PFSK-1 (cell line): ENCODE measurements at regions not wholly inside any gene's neighbourhood (a gene's known extent, or its start where the extent isn't known, plus 50 kb on each side); places are given as distances from the start of the nearest gene placed in this dataset.

Source experiments
- FOXP2 ChIP-seq: optimal IDR thresholded peaks from 2 replicates; pipeline ENCODE3; 2011; ENCODE audit warnings: borderline replicate concordance, control low read depth, inconsistent platforms; ENCODE audit not compliant: insufficient read depth; ENCODE audit errors: extremely low read length, extremely low read depth
- POLR2AphosphoS5 ChIP-seq: IDR thresholded peaks from 2 replicates; pipeline ENCODE4 v1.6.1; 2012; ENCODE audit warnings: low read depth, mild to moderate bottlenecking, control low read depth, low read length, moderate library complexity
- REST ChIP-seq, 2 experiments: IDR thresholded peaks; 2 replicates each; pipeline versions ENCODE4 v1.6.1 to v1.8.0; 2011 to 2012; ENCODE audit warnings: low read depth in 2 of 2, low read length in 2 of 2, control low read depth in 1 of 2, inconsistent platforms in 1 of 2, mild to moderate bottlenecking in 1 of 2, moderate library complexity in 1 of 2; ENCODE audit not compliant: insufficient read depth in 1 of 2
- SIN3A ChIP-seq: IDR thresholded peaks from 2 replicates; pipeline ENCODE4 v1.6.1; 2012; ENCODE audit warnings: mild to moderate bottlenecking, low read length, moderate library complexity, borderline replicate concordance; ENCODE audit not compliant: insufficient read depth
- TAF1 ChIP-seq: IDR thresholded peaks from 2 replicates; pipeline ENCODE4 v1.6.1; 2012; ENCODE audit warnings: low read length, control low read depth, borderline replicate concordance; ENCODE audit not compliant: insufficient read depth

GRCh38 chr11:133692126-133692934 lies 153.0 kb downstream of the SPATA19 start:
- TF ChIP-seq REST (IDR thresholded peaks at IDR 0.05; ENCODE audit: insufficient read depth in 1 of 2, low read depth in 2 of 2, low read length in 2 of 2) (no peak), TAF1 (no peak), SIN3A (no peak), FOXP2 (no peak), POLR2AphosphoS5 (no peak)

- TF ChIP-seq SIN3A: no peak
- TF ChIP-seq REST (IDR thresholded peaks at IDR 0.05; ENCODE audit: insufficient read depth in 1 of 2, low read depth in 2 of 2, low read length in 2 of 2): no peak
- no peak for TF ChIP-seq FOXP2
- TF ChIP-seq POLR2AphosphoS5: no peak
- no peak for TF ChIP-seq TAF1
These were observed 155.5 kb upstream of the OPCML start for GRCh38 chr11:133687781-133688180.

- TF ChIP-seq REST (IDR thresholded peaks at IDR 0.05; ENCODE audit: insufficient read depth in 1 of 2, low read depth in 2 of 2, low read length in 2 of 2) (no peak), POLR2AphosphoS5 (no peak), FOXP2 (no peak), TAF1 (no peak), SIN3A (no peak)
These were observed 149.6 kb upstream of the OPCML start for GRCh38 chr11:133681901-133682300.

- TF ChIP-seq REST (IDR thresholded peaks at IDR 0.05; ENCODE audit: insufficient read depth in 1 of 2, low read depth in 2 of 2, low read length in 2 of 2) (no peak), FOXP2 (no peak), SIN3A (no peak), TAF1 (no peak), POLR2AphosphoS5 (no peak)
These were observed 147.6 kb upstream of the OPCML start for GRCh38 chr11:133679896-133680295.

- TF ChIP-seq SIN3A: no peak
- TF ChIP-seq REST (IDR thresholded peaks at IDR 0.05; ENCODE audit: insufficient read depth in 1 of 2, low read depth in 2 of 2, low read length in 2 of 2): no peak
- no peak for TF ChIP-seq POLR2AphosphoS5
- no peak for TF ChIP-seq TAF1
- TF ChIP-seq FOXP2: no peak
These were observed 145.9 kb upstream of the OPCML start for GRCh38 chr11:133678191-133678590.
